22Rv1 (cell line): ENCODE measurements at regions not wholly inside any gene's neighbourhood (a gene's known extent, or its start where the extent isn't known, plus 50 kb on each side); places are given as distances from the start of the nearest gene placed in this dataset.

ENCODE experiments used
- ZFX ChIP-seq: fragments of 450-650 bp; IDR thresholded peaks from 2 replicates; pipeline ENCODE4 v1.6.1; 2017; ENCODE audit warnings: antibody characterized with exemption, borderline replicate concordance
- TF ChIP-seq, protein P1 (sequence below): fragments of 450-650 bp; IDR thresholded peaks from 2 replicates; pipeline ENCODE4 v1.5.1; 2017; ENCODE audit warnings: mild to moderate bottlenecking

DNA sequence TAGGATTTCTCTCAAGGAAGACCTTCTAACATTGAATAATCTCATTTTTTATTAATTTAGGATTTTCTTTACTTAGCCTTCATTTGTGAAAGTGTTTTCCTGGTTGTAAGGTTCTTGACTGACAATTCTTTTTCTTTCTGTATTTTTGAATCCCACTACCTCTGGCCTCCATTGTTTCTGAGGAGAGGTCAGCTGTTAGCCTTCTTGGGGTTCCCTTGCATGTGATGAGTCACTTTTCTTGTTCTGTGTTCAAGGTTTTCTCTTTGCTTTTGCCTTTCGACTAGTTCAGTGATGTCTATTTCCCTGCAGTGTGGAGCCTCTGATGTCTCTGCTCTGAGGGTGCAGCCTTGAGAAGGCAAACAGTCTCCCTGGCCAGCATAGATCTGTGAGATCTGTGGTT lies 304.1 kb upstream of the ZNF32 start:
- TF ChIP-seq, protein P1, sequence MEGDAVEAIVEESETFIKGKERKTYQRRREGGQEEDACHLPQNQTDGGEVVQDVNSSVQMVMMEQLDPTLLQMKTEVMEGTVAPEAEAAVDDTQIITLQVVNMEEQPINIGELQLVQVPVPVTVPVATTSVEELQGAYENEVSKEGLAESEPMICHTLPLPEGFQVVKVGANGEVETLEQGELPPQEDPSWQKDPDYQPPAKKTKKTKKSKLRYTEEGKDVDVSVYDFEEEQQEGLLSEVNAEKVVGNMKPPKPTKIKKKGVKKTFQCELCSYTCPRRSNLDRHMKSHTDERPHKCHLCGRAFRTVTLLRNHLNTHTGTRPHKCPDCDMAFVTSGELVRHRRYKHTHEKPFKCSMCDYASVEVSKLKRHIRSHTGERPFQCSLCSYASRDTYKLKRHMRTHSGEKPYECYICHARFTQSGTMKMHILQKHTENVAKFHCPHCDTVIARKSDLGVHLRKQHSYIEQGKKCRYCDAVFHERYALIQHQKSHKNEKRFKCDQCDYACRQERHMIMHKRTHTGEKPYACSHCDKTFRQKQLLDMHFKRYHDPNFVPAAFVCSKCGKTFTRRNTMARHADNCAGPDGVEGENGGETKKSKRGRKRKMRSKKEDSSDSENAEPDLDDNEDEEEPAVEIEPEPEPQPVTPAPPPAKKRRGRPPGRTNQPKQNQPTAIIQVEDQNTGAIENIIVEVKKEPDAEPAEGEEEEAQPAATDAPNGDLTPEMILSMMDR, result no peak
- no peak for TF ChIP-seq ZFX
